ENCODE measurements at regions not wholly inside any gene's neighbourhood (a gene's known extent, or its start where the extent isn't known, plus 50 kb on each side); places are given as distances from the start of the nearest gene placed in this dataset.
A peak's percentile ranks its signal among the peaks of the same experiment; 100 is the strongest.

DNA sequence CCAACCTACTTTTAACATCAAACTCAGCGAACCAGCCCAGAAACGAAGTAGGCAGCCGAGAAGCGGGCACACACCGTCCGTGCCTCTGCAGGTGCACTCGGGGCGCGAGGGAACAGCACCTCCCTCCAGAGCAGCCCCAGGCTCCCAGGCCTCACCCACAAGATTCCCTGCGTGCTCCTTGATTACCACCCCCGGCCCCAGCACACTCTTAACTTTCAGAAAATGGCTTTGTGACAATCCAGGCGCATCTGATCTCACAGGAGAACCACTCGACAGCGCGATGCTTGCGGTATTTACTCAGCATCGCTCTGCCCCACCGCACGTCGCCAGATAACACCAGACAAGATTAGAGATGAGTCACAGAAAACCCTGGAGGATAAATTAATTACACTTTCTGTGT, 134.9 kb upstream of the SPACA7 start:
- Mint-ChIP-seq H3K9me3 (no peaks in the 10 kb centered on the region), H3K27me3 (peaks cover 35% of the 10 kb centered on the region), H3K4me3 (no peak overlapping the region), H3K36me3 (no peaks in the 10 kb centered on the region), H3K4me1 (ENCODE audit: unreplicated experiment) (no peaks in the 10 kb centered on the region), H3K27ac (no peak overlapping the region)
- TF ChIP-seq, protein P1, sequence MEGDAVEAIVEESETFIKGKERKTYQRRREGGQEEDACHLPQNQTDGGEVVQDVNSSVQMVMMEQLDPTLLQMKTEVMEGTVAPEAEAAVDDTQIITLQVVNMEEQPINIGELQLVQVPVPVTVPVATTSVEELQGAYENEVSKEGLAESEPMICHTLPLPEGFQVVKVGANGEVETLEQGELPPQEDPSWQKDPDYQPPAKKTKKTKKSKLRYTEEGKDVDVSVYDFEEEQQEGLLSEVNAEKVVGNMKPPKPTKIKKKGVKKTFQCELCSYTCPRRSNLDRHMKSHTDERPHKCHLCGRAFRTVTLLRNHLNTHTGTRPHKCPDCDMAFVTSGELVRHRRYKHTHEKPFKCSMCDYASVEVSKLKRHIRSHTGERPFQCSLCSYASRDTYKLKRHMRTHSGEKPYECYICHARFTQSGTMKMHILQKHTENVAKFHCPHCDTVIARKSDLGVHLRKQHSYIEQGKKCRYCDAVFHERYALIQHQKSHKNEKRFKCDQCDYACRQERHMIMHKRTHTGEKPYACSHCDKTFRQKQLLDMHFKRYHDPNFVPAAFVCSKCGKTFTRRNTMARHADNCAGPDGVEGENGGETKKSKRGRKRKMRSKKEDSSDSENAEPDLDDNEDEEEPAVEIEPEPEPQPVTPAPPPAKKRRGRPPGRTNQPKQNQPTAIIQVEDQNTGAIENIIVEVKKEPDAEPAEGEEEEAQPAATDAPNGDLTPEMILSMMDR (conservative IDR thresholded peaks at IDR 0.05) = no peak
- peak; percentile 20 for DNase-seq (ENCODE audit: extremely low spot score, unreplicated experiment)

DNA sequence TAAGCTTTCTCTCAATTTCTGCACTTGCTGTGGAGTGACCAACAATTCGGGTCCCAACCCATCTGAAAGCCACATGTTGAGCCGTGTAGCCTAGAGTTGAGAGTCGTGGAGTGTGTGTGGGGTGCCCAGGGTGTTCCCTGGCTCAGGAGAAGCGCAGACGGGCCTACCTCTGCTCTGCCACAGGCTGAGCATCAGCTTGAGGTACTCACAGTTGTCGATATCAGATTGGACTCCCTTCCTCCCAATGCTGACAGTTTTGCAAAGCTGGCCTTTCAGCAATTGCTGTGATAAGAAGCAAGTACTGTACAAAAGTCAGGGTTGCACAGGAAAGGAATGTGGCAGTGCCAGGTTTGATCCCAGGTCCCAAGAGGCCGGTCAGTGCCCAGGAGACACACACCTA, 133.4 kb upstream of the SPACA7 start:
- Mint-ChIP-seq H3K4me3 (no peak overlapping the region), H3K27ac (no peak overlapping the region), H3K36me3 (no peaks in the 10 kb centered on the region), H3K27me3 (peaks cover 31% of the 10 kb centered on the region), H3K4me1 (ENCODE audit: unreplicated experiment) (no peaks in the 10 kb centered on the region), H3K9me3 (no peaks in the 10 kb centered on the region)
- no peak for DNase-seq (ENCODE audit: extremely low spot score, unreplicated experiment)
- TF ChIP-seq, protein P1 (conservative IDR thresholded peaks at IDR 0.05) = no peak

DNA sequence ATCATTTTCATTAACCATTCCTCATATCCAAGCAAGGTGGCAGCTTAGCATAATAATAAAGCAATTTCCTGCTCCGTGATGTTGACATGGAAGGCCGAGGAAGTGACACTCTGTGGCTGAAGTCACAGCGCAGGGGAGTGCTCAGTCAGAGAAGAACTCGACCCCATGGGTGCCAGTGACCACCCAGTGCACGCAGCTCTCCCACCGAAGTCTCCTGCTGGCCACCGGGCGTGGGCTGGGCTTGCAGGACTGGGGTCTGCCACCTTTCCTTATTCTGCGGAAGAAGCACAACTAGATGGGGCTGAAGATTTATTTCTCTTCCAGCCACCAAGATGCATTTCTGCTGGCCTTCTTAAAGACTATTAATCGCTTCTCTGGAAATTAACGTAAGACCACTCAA, 132.1 kb upstream of the SPACA7 start:
- DNase-seq (ENCODE audit: extremely low spot score, unreplicated experiment) = no peak
- Mint-ChIP-seq H3K4me1 (ENCODE audit: unreplicated experiment) (no peaks in the 10 kb centered on the region), H3K27me3 (peaks cover 28% of the 10 kb centered on the region), H3K36me3 (no peaks in the 10 kb centered on the region), H3K4me3 (no peak overlapping the region), H3K27ac (no peak overlapping the region), H3K9me3 (no peaks in the 10 kb centered on the region)
- TF ChIP-seq, protein P1 (conservative IDR thresholded peaks at IDR 0.05) = no peak

DNA sequence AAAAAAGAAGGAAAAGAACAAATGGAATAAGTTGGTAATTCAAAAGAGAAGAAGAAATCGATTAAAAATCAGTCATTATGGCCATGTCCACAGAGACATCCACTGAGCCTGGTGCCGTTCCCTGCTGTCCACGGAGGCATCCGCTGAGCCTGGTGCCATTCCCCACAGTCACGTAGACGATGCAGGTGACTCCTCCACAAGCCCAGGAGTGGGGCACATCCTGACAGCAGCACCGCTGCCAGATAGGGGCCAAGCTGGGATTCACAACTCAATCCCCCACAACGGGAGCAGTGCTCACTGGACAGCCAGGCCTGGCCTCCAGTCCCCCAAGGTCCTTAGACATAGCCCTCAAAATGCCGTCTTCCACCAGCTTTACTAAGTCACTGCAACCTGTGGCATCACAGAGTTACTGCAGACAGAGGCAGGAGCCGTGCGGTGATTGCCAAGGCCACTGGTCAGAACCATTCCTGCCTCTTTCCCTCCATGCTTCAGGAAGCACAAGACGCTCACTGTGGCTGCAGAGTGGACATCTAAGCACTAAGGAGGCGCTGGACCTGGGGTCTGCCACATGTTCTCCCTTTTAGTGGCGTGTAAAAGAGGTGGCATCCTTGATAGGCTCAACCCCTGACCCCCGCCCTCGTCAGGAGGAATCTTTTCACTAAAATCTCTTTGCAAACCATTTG, 131.5 kb upstream of the SPACA7 start:
- Mint-ChIP-seq H3K9me3 (no peaks in the 10 kb centered on the region), H3K27me3 (peaks cover 28% of the 10 kb centered on the region), H3K27ac (no peak overlapping the region), H3K4me1 (ENCODE audit: unreplicated experiment) (no peaks in the 10 kb centered on the region), H3K4me3 (no peak overlapping the region), H3K36me3 (no peaks in the 10 kb centered on the region)
- TF ChIP-seq, protein P1 (conservative IDR thresholded peaks at IDR 0.05) = no peak
- DNase-seq (ENCODE audit: extremely low spot score, unreplicated experiment) = no peak

DNA sequence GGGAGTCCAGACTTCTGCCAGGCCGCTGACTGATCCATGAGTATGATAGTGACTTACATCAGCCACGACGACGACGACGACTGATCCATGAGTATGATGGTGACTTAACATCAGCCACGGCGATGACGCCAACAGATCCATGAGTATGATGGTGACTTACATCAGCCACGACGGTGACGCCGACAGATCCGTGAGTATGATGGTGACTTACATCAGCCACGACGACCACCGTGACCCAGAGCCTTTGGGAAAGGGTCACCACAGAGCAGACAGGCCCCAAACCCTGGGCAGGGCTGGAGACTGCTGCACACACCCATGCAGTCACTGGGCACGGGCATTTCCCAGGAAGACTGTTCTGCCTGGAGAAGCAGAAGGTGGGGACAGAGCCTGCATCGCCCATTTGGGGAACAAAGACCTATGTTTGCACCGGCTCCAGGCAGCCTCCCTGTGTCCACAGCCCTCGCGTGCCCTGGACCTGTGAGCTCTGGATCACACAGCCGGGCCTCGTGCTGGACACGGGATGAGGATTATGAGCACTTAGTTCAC, 130.9 kb upstream of the SPACA7 start:
- no peak overlapping the region for H3K27ac Mint-ChIP-seq
- DNase-seq (ENCODE audit: extremely low spot score, unreplicated experiment) = peak; percentile 49
- H3K9me3 Mint-ChIP-seq = no peaks in the 10 kb centered on the region
- no peak overlapping the region for H3K4me3 Mint-ChIP-seq
- no peaks in the 10 kb centered on the region for H3K36me3 Mint-ChIP-seq
- peaks cover 32% of the 10 kb centered on the region for H3K27me3 Mint-ChIP-seq
- H3K4me1 Mint-ChIP-seq (ENCODE audit: unreplicated experiment) = no peaks in the 10 kb centered on the region
- TF ChIP-seq, protein P1 (conservative IDR thresholded peaks at IDR 0.05) = no peak

Measured in type B pancreatic cell (in vitro differentiated cells).